ENCODE measurements at regions not wholly inside any gene's neighbourhood (a gene's known extent, or its start where the extent isn't known, plus 50 kb on each side); places are given as distances from the start of the nearest gene placed in this dataset.
"Not testable (repeated sequence)": the region's sequence is repeated elsewhere in the genome, so short reads cannot be mapped to it uniquely, and the experiment has no call there.

GRCh38 chr21:35449846-35450245, 400.7 kb upstream of the RUNX1 start:
- FAIRE-seq = no peak

GRCh38 chr21:35448876-35449599, 399.9 kb upstream of the RUNX1 start:
- no peak for FAIRE-seq

GRCh38 chr21:35444391-35444790, 395.3 kb upstream of the RUNX1 start:
- no peak for FAIRE-seq

GRCh38 chr21:35441868-35442582, 392.9 kb upstream of the RUNX1 start:
- no peak for FAIRE-seq

- FAIRE-seq = no peak
These were observed 389.7 kb upstream of the RUNX1 start for GRCh38 chr21:35438643-35439404.

- FAIRE-seq = no peak
These were observed 388.8 kb upstream of the RUNX1 start for GRCh38 chr21:35437941-35438340.

- FAIRE-seq = no peak
These were observed 387.8 kb upstream of the RUNX1 start for GRCh38 chr21:35436899-35437298.

DNA sequence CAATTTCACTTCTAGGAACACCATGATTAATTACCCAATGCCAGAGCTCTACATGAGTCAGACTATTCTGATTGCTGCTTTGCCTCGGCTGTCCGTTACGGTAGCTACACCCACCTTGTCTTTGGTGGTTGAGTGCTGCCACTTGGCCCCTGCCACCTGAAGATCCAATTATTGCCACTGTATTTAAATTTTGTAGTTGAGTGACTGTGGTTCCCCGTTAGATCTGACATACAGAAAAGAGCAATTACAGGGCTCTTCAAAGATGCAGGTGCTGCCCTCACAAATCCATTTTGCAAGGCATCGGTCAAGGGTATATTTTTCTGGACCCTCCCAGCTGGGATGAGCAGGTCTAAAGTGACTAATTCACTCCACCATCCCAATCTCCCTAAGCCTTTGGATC, 383.5 kb upstream of the RUNX1 start:
- FAIRE-seq = not testable (repeated sequence)

DNA sequence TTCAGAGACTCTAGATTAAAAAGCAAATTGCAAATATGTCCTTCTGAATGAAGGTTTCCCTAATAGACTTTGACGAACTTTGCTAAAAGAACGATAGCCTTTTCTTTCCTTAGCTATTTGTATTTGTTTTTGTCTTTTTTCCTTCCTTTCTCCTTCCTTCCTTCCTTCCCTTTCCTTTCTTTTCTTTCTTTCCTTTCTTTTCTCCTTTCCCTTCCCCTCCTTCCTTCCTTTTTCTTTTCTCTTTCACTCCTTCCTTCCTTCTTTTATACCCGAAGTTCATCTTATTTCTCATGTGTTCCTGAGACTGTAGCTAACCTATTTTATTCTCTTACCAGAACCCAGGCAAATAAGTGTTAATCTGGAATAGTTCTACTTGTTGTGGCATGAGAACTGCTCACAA, 381.2 kb upstream of the RUNX1 start:
- no peak for FAIRE-seq

GRCh38 chr21:35428937-35429336, 379.8 kb upstream of the RUNX1 start:
- FAIRE-seq = no peak

DNA sequence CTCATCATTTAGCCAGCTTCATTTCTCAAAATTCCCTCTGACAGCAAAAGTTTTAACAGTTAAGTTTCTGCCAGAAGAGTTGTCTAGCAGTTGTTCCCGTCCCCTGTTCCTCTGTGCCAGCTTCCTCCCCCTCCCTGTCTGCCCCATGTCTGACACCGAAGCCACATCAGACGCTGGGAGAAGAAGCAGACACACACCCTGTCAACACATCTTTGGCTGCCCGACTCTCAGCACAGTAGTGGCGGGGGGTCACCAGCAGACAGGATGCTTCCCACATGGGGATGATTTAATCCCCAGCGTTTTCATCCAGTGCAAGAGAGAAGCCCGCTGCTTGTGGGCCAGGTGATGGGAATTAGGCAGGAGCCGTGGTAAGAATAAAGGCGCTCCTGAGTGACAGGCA, 379.4 kb upstream of the RUNX1 start:
- FAIRE-seq = no peak

DNA sequence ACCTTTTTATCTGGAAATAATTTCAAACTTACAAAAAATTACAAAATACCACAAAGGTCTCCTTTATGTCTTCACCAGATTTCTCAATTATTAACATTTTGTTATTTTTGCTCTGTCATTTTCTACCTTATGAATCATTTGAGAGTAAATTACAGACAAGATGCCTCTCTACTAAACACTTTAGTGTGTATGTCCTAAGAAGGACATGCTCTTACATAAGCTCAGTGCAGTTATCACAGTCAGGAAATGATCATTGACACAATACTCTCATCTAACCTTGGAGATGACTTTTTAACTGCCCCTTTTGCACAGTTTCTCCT, 378.9 kb upstream of the RUNX1 start:
- FAIRE-seq = no peak

- no peak for FAIRE-seq
These were observed 378.4 kb upstream of the RUNX1 start for GRCh38 chr21:35427320-35428000.

- FAIRE-seq = no peak
These were observed 377.8 kb upstream of the RUNX1 start for GRCh38 chr21:35426897-35427296.

- no peak for FAIRE-seq
These were observed 377.4 kb upstream of the RUNX1 start for GRCh38 chr21:35426469-35426868.

GRCh38 chr21:35424122-35424521, 375.0 kb upstream of the RUNX1 start:
- no peak for FAIRE-seq

DNA sequence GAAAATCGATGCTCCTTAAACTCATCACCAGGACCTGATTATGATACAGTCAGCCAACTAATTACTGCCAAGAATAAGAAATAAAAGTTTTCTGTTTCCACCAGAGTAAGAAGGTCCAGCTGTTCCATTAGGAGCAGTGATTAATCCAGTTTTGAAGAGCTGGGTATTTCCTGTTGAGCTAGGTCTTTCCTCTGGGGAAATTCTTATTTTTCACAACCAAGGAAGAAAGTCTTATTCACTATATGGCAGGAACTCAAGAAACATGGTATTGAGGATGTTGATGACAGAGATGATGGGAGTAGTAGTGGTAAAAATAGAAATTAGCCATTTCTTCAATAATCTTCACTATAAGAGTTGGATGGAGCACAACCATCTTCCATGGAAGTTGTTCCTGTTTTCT, 374.6 kb upstream of the RUNX1 start:
- FAIRE-seq = no peak

- no peak for FAIRE-seq
These were observed 372.9 kb upstream of the RUNX1 start for GRCh38 chr21:35422011-35422410.

DNA sequence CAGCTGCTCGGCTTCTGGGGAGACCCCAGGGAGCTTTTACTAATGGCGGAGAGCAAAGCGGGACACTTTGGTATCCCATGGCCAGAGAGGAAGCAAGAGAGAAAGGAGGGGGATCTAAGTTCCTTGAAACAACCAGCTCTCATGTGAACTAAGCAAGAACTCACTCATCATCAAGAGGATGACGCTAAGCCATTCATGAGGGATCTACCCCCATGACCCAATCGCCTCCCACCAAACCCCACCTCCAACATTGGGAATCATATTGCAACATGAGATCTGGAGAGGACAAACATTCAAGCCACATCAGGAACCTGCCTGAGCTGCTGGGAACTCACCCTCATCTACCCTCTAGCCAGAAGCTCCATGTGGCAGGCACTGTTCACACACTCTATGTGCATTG, 372.1 kb upstream of the RUNX1 start:
- no peak for FAIRE-seq

GRCh38 chr21:35420656-35421055, 371.6 kb upstream of the RUNX1 start:
- FAIRE-seq = no peak

GRCh38 chr21:35417762-35418161, 368.7 kb upstream of the RUNX1 start:
- no peak for FAIRE-seq

GRCh38 chr21:35416866-35417489, 367.9 kb upstream of the RUNX1 start:
- FAIRE-seq = no peak
